Uterus (tissue), 2 donors: ENCODE measurements at regions not wholly inside any gene's neighbourhood (a gene's known extent, or its start where the extent isn't known, plus 50 kb on each side); places are given as distances from the start of the nearest gene placed in this dataset.

Experiments used
- POLR2A ChIP-seq, 2 donors: fragments of 450-650 bp; IDR thresholded peaks; one replicate each; pipeline ENCODE4 v1.6.1; 2016; ENCODE audit warnings: antibody characterized with exemption in 2 of 2, mild to moderate bottlenecking in 1 of 2, moderate library complexity in 1 of 2
- TF ChIP-seq, protein P1 (sequence below), 4 experiments: fragments of 200-600 bp in 2 of 4; fragments of 450-650 bp in 2 of 4; sonication (generic) in 2 of 4; IDR thresholded peaks; one replicate each; pipeline ENCODE4 v1.5.1; 2016 to 2019; ENCODE audit warnings: antibody characterized with exemption in 4 of 4, mild to moderate bottlenecking in 2 of 4, moderate library complexity in 1 of 4

DNA sequence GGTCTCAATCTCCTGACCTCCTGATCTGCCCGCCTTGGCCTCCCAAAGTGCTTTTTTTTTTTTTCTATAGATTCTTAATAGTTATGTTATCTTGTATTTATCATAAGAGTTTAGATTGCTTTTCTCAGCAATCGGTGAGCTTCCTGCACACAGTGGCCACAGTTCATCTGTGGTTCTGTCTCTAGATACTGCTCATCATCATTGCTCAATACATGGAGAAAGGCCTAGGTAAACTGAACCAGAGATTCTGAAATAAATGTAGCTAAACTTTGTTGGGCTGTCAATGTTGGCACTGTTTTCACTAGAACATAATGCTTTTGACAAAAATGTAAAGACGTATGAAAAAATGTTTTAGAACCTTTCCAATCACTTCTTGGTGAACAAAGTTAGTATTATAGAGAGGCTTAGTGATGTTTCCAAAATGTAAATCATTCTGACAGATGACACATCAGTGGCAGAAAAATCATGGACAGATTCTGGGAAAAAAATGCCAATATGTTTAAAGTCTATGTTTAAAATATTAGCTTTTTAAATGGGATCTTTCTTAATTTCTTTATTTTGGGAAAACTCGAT, 50.0 kb upstream of the LIMCH1 start:
- TF ChIP-seq, protein P1, sequence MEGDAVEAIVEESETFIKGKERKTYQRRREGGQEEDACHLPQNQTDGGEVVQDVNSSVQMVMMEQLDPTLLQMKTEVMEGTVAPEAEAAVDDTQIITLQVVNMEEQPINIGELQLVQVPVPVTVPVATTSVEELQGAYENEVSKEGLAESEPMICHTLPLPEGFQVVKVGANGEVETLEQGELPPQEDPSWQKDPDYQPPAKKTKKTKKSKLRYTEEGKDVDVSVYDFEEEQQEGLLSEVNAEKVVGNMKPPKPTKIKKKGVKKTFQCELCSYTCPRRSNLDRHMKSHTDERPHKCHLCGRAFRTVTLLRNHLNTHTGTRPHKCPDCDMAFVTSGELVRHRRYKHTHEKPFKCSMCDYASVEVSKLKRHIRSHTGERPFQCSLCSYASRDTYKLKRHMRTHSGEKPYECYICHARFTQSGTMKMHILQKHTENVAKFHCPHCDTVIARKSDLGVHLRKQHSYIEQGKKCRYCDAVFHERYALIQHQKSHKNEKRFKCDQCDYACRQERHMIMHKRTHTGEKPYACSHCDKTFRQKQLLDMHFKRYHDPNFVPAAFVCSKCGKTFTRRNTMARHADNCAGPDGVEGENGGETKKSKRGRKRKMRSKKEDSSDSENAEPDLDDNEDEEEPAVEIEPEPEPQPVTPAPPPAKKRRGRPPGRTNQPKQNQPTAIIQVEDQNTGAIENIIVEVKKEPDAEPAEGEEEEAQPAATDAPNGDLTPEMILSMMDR (IDR thresholded peaks at IDR 0.05) = no peak
- TF ChIP-seq POLR2A (IDR thresholded peaks at IDR 0.05) = no peak
